ENCODE measurements at regions not wholly inside any gene's neighbourhood (a gene's known extent, or its start where the extent isn't known, plus 50 kb on each side); places are given as distances from the start of the nearest gene placed in this dataset.

- TF ChIP-seq ZC3H10 (CRISPR knock-in tag; IDR thresholded peaks at IDR 0.05) (no peak), RARB (CRISPR knock-in tag; IDR thresholded peaks at IDR 0.05) (no peak), ESRRG (CRISPR knock-in tag; IDR thresholded peaks at IDR 0.05) (no peak), ZNF8 (CRISPR knock-in tag; IDR thresholded peaks at IDR 0.05) (no peak), CSDC2 (CRISPR knock-in tag; IDR thresholded peaks at IDR 0.05) (no peak), CREB5 (CRISPR knock-in tag; IDR thresholded peaks at IDR 0.05; ENCODE audit: low read depth) (no peak)
Measured at GRCh38 chr13:62702502-62702901, 1286.9 kb upstream of the PCDH20 start.
